ENCODE measurements at regions not wholly inside any gene's neighbourhood (a gene's known extent, or its start where the extent isn't known, plus 50 kb on each side); places are given as distances from the start of the nearest gene placed in this dataset.

GRCh38 chr7:57198801-57199200 is 66.6 kb upstream of the ZNF479 start:
- TF ChIP-seq POLR2A (IDR thresholded peaks at IDR 0.05; ENCODE audit: extremely low read depth, insufficient read length) (no peak), MYC (IDR thresholded peaks at IDR 0.05; ENCODE audit: low read depth, low read length) (no peak), CTCF (IDR thresholded peaks at IDR 0.05; ENCODE audit: low read depth, low read length) (no peak), MAX (IDR thresholded peaks at IDR 0.05; ENCODE audit: low read depth, low read length) (no peak)

DNA sequence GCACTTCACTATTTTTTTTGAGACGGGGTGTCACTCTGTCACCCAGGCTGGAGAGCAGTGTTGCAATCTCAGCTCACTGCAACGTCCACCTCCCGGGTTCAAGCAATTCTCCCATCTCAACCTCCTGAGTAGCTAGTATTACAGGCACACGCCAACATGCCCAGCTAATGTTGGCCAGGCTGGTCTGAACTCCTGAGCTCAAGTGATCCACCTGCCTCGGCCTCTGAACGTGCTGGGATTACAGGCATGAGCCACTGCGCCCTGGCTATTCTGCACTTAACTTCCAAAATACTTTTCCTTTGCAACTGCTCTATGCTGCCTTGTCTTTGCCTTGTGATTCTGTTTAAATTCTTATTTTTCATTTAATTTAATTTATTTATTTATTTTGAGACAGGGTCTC is 67.0 kb upstream of the ZNF479 start:
- no peak overlapping the region for H3K4me3 ChIP-seq (ENCODE audit: low read depth, low read length)
- TF ChIP-seq MYC (IDR thresholded peaks at IDR 0.05; ENCODE audit: low read depth, low read length) (no peak), MAX (IDR thresholded peaks at IDR 0.05; ENCODE audit: low read depth, low read length) (no peak), POLR2A (IDR thresholded peaks at IDR 0.05; ENCODE audit: extremely low read depth, insufficient read length) (no peak), CTCF (IDR thresholded peaks at IDR 0.05; ENCODE audit: low read depth, low read length) (no peak)
- DNase-seq (ENCODE audit: low read depth) = no peak

More at GRCh38 chr7:57198801-57199200, 66.6 kb upstream of the ZNF479 start:
- no peak overlapping the region for H3K4me3 ChIP-seq (ENCODE audit: low read depth, low read length)
- no peak for DNase-seq (ENCODE audit: low read depth)

- TF ChIP-seq MYC (IDR thresholded peaks at IDR 0.05; ENCODE audit: low read depth, low read length) = no peak
- no peak for TF ChIP-seq POLR2A (IDR thresholded peaks at IDR 0.05; ENCODE audit: extremely low read depth, insufficient read length)
- no peak for TF ChIP-seq CTCF (IDR thresholded peaks at IDR 0.05; ENCODE audit: low read depth, low read length)
- no peak for TF ChIP-seq MAX (IDR thresholded peaks at IDR 0.05; ENCODE audit: low read depth, low read length)
- no peak for DNase-seq (ENCODE audit: low read depth)
- H3K4me3 ChIP-seq (ENCODE audit: low read depth, low read length) = no peak overlapping the region
Measured at GRCh38 chr7:57201021-57201894, 69.0 kb upstream of the ZNF479 start.

DNA sequence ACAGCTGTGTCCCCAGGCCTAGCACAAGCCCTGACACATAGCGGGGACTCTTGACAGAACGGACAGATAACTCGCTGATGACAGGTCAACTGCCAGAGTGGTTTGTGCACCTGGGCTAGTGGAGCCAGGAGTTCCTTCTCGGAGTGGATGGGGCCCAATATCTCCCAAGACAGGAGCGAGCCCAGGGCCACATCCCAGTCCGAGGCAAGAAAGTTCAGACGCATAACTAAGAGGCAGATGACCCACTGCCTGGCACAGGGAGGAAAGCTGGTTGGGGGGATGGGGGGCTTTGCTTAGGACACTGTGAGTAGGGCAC is 69.6 kb upstream of the ZNF479 start:
- DNase-seq (ENCODE audit: low read depth) = no peak
- H3K4me3 ChIP-seq (ENCODE audit: low read depth, low read length) = no peak overlapping the region
- TF ChIP-seq MAX (IDR thresholded peaks at IDR 0.05; ENCODE audit: low read depth, low read length) = no peak
- TF ChIP-seq MYC (IDR thresholded peaks at IDR 0.05; ENCODE audit: low read depth, low read length) = no peak
- TF ChIP-seq POLR2A (IDR thresholded peaks at IDR 0.05; ENCODE audit: extremely low read depth, insufficient read length) = no peak
- TF ChIP-seq CTCF (IDR thresholded peaks at IDR 0.05; ENCODE audit: low read depth, low read length) = no peak

DNA sequence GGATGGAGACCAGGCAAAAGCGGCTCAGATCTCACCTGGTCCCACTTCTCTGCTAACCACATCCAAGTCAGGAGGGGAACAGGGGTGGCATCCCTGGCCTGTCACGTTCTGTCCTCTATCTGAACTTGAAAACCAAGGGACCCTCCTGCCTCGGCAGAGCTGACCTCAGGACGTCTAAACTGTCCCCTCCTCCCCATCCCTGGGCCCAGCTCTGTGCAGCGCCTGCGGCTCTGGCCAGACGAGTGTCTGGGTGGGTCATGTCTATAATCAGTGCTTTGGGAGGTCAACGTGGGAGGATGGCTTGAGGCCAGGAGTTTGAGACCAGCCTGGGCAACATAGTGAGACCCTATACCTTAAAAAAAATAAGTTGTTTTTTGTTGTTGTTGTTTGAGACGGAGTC is 70.0 kb upstream of the ZNF479 start:
- DNase-seq (ENCODE audit: low read depth) = no peak
- no peak overlapping the region for H3K4me3 ChIP-seq (ENCODE audit: low read depth, low read length)
- TF ChIP-seq POLR2A (IDR thresholded peaks at IDR 0.05; ENCODE audit: extremely low read depth, insufficient read length) (no peak), CTCF (IDR thresholded peaks at IDR 0.05; ENCODE audit: low read depth, low read length) (no peak), MAX (IDR thresholded peaks at IDR 0.05; ENCODE audit: low read depth, low read length) (no peak), MYC (IDR thresholded peaks at IDR 0.05; ENCODE audit: low read depth, low read length) (no peak)

All from NB4 (cell line).